Thoracic aorta (tissue), 2 donors: ENCODE measurements at regions not wholly inside any gene's neighbourhood (a gene's known extent, or its start where the extent isn't known, plus 50 kb on each side); places are given as distances from the start of the nearest gene placed in this dataset.

Experiments
- ATAC-seq: fragments of 150-250 bp; one replicate; pipeline ENCODE4 v1.8.0; 2017; ENCODE audit warnings: low read depth; ENCODE audit not compliant: insufficient number of reproducible peaks, low FRiP score
- DNase-seq: peaks from one replicate; pipeline ENCODE4 v3.0.0-alpha.2; 2020; ENCODE audit warnings: low spot score
- H3K27ac ChIP-seq, 2 donors: fragments of 200-600 bp; sonication (generic); 1 replicate in 1 of 2; 2 replicates in 1 of 2; pipeline ENCODE4 v1.5.1; 2016; ENCODE audit warnings: mild to moderate bottlenecking in 2 of 2, moderate library complexity in 2 of 2
- H3K27me3 ChIP-seq: fragments of 200-600 bp; sonication (generic); replicated peaks from 2 replicates; pipeline ENCODE4 v1.6.0; 2016; ENCODE audit warnings: mild to moderate bottlenecking; ENCODE audit not compliant: insufficient read depth
- H3K36me3 ChIP-seq: fragments of 200-600 bp; sonication (generic); one replicate; pipeline ENCODE4 v1.5.1; 2016
- H3K4me1 ChIP-seq, 2 donors: fragments of 200-600 bp; sonication (generic); 1 replicate in 1 of 2; 2 replicates in 1 of 2; pipeline versions ENCODE4 v1.5.1 to v1.6.0; 2016; ENCODE audit warnings: low read depth in 2 of 2, mild to moderate bottlenecking in 1 of 2; ENCODE audit not compliant: control insufficient read depth in 1 of 2
- H3K4me3 ChIP-seq: fragments of 200-600 bp; sonication (generic); 2 replicates; pipeline ENCODE4 v1.5.1; 2016; ENCODE audit warnings: mild to moderate bottlenecking
- H3K9me3 ChIP-seq: fragments of 200-600 bp; sonication (generic); 2 replicates; pipeline ENCODE4 v1.5.1; 2016
- CTCF ChIP-seq: fragments of 200-600 bp; sonication (generic); IDR thresholded peaks from one replicate; pipeline ENCODE4 v1.5.1; 2019; ENCODE audit warnings: antibody characterized with exemption

DNA sequence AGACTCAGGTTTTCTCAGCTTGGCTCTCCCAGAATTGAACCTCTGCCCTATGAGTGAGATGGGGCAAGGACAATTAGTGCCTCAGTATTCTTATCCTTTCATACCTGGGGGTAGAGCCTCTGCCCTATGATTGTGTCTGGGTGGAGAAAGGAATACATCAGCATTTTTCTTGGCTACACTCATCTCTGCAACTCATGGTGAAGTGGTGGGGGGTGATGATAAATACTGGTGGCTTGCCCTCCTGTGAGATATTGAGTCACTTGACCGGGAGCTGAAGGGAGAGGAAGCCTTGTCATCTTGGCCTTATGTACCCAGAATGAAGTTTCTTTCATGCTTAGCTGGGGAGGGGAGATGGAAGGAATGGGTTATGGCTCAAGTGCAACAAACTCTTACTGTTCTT lies 71.3 kb upstream of the ENOX2 start:
- ATAC-seq (no peak), DNase-seq (no peak)
- Histone ChIP-seq H3K27me3 (no peaks in the 10 kb centered on the region), H3K4me1 (no peaks in the 10 kb centered on the region), H3K36me3 (no peaks in the 10 kb centered on the region), H3K9me3 (no peaks in the 10 kb centered on the region), H3K27ac (no peak overlapping the region), H3K4me3 (no peak overlapping the region)
- no peak for TF ChIP-seq CTCF

GRCh38 chrX:130975947-130976346 lies 72.9 kb upstream of the ENOX2 start:
- Histone ChIP-seq H3K27me3 (no peaks in the 10 kb centered on the region), H3K9me3 (no peaks in the 10 kb centered on the region), H3K4me1 (no peaks in the 10 kb centered on the region), H3K27ac (no peak overlapping the region), H3K36me3 (no peaks in the 10 kb centered on the region), H3K4me3 (no peak overlapping the region)
- DNase-seq (no peak), ATAC-seq (no peak)
- TF ChIP-seq CTCF: peak; percentile 22

DNA sequence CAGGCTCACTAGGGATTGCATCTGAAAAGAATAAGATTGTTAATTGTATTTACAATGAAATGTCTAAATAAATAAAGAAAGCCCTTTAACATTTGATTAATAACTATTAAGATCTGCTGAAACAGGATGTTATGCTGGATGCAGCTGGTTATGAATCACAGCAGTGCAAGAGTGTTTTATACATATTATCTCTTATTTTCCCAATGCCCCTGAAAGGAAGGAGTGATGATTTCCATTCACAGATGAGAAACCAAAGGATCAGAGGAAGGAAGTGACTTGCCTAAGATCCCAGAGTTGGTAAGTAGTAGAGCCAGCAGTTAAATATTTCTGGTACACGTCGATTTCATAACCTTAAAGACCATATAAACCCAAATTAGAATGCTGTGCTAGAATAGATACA lies 76.3 kb upstream of the ARHGAP36 start:
- H3K4me3 ChIP-seq: no peak overlapping the region
- TF ChIP-seq CTCF: no peak
- H3K27me3 ChIP-seq: no peaks in the 10 kb centered on the region
- DNase-seq (no peak), ATAC-seq (no peak)
- H3K4me1 ChIP-seq: no peaks in the 10 kb centered on the region
- H3K9me3 ChIP-seq: no peaks in the 10 kb centered on the region
- no peaks in the 10 kb centered on the region for H3K36me3 ChIP-seq
- H3K27ac ChIP-seq: no peak overlapping the region

- Histone ChIP-seq H3K36me3 (no peaks in the 10 kb centered on the region), H3K27me3 (no peaks in the 10 kb centered on the region), H3K9me3 (no peaks in the 10 kb centered on the region), H3K4me3 (no peak overlapping the region), H3K27ac (no peak overlapping the region), H3K4me1 (no peaks in the 10 kb centered on the region)
- no peak for DNase-seq
- no peak for ATAC-seq
- no peak for TF ChIP-seq CTCF
These were observed 73.4 kb upstream of the ARHGAP36 start for GRCh38 chrX:130984782-130985181.

DNA sequence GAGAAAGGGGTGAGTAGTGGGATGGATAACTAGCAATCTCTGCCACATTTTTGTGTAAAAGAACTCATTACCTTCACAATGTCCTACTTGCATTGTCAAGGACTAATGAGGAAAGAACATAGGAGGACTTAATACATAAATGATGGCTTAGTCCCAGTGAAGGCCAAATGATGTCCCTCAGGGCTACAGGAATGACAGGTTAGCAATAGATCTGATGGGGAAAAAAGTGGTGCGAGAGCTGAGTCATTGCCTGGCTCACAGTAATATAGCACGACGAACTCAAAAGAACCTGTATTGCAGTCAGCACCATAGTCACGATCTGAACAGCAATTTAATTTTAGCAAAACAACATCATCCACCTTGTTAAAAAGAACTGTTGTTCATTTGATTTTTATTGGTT lies 70.9 kb upstream of the ARHGAP36 start:
- no peaks in the 10 kb centered on the region for H3K4me1 ChIP-seq
- no peaks in the 10 kb centered on the region for H3K36me3 ChIP-seq
- H3K4me3 ChIP-seq: no peak overlapping the region
- no peak for TF ChIP-seq CTCF
- no peak for ATAC-seq
- no peak overlapping the region for H3K27ac ChIP-seq
- DNase-seq: no peak
- no peaks in the 10 kb centered on the region for H3K27me3 ChIP-seq
- no peaks in the 10 kb centered on the region for H3K9me3 ChIP-seq
